Neural progenitor cell (in vitro differentiated cells): ENCODE measurements at regions not wholly inside any gene's neighbourhood (a gene's known extent, or its start where the extent isn't known, plus 50 kb on each side); places are given as distances from the start of the nearest gene placed in this dataset.

Experiments
- EZH2 ChIP-seq: fragments of 200-600 bp; sonication (generic); IDR thresholded peaks from 2 replicates; pipeline ENCODE4 v1.6.1; 2017; ENCODE audit warnings: antibody characterized with exemption, mild to moderate bottlenecking, moderate library complexity
- TF ChIP-seq, protein P1 (sequence below): fragments of 200-600 bp; sonication (generic); IDR thresholded peaks from 2 replicates; pipeline ENCODE4 v1.5.1; 2017; ENCODE audit warnings: antibody characterized with exemption, mild to moderate bottlenecking

DNA sequence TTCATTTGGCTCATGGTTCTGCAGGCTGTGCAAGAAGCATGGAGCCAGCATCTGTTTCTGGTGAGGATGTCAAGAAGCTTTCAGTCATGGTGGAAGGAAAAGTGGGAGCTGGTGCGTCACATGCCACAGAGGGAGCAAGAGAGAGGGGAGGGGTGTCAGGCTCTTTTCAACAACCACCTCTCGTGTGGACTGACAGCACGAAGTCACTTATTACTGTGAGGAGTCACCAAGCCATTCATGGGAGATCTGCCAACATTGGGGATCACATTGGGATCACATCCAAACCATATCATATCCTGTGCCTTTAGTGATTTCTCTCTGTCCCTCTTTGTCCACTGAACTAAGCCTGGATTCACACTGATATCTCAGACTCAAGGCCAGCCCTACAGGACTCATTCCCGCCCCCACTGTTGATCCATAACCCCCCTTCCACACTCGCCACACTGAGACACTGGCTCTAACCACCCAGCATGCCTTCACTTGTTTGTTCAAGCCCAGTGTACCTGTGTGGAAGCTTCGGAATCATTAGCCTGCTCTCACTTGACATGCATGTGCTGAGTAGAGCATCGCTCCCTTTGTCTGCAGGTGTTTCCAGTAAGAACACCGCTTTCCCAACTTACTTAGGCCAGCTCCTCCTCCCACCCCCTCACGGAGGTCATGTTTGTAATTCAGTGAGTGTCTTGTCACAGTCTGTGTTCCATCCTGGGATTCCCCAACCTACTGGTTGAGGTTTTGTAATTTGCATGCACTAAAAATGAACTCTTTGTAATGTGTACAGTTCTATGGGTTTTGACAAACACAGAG lies 132.2 kb downstream of the KLF13 start:
- TF ChIP-seq, protein P1, sequence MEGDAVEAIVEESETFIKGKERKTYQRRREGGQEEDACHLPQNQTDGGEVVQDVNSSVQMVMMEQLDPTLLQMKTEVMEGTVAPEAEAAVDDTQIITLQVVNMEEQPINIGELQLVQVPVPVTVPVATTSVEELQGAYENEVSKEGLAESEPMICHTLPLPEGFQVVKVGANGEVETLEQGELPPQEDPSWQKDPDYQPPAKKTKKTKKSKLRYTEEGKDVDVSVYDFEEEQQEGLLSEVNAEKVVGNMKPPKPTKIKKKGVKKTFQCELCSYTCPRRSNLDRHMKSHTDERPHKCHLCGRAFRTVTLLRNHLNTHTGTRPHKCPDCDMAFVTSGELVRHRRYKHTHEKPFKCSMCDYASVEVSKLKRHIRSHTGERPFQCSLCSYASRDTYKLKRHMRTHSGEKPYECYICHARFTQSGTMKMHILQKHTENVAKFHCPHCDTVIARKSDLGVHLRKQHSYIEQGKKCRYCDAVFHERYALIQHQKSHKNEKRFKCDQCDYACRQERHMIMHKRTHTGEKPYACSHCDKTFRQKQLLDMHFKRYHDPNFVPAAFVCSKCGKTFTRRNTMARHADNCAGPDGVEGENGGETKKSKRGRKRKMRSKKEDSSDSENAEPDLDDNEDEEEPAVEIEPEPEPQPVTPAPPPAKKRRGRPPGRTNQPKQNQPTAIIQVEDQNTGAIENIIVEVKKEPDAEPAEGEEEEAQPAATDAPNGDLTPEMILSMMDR = no peak
- TF ChIP-seq EZH2 = no peak
